GM19452 (cell line): ENCODE measurements at regions not wholly inside any gene's neighbourhood (a gene's known extent, or its start where the extent isn't known, plus 50 kb on each side); places are given as distances from the start of the nearest gene placed in this dataset.
"Not testable (repeated sequence)": the region's sequence is repeated elsewhere in the genome, so short reads cannot be mapped to it uniquely, and the experiment has no call there.

Experiments used
- ATAC-seq: cut with Tn5 transposase; IDR thresholded peaks from one replicate; pipeline ENCODE4 v1.9.1; 2021; ENCODE audit not compliant: unreplicated experiment

- no peak for ATAC-seq
These were observed 56.4 kb upstream of the RBMS1 start for GRCh38 chr2:160550048-160550447.

- no peak for ATAC-seq
These were observed 57.7 kb upstream of the RBMS1 start for GRCh38 chr2:160551259-160551658.

GRCh38 chr2:160555420-160556071 is 61.9 kb upstream of the RBMS1 start:
- no peak for ATAC-seq

- ATAC-seq, result no peak
These were observed 64.3 kb upstream of the RBMS1 start for GRCh38 chr2:160557903-160558302.

- ATAC-seq, result no peak
These were observed 64.9 kb upstream of the RBMS1 start for GRCh38 chr2:160558531-160558930.

GRCh38 chr2:160561551-160562295 is 68.1 kb upstream of the RBMS1 start:
- no peak for ATAC-seq

- no peak for ATAC-seq
These were observed 69.1 kb upstream of the RBMS1 start for GRCh38 chr2:160562730-160563129.

GRCh38 chr2:160564591-160564990 is 71.0 kb upstream of the RBMS1 start:
- no peak for ATAC-seq

GRCh38 chr2:160565099-160565845 is 71.7 kb upstream of the RBMS1 start:
- no peak for ATAC-seq

- ATAC-seq, result no peak
These were observed 73.1 kb upstream of the RBMS1 start for GRCh38 chr2:160566717-160567116.

- ATAC-seq, result no peak
These were observed 75.2 kb upstream of the RBMS1 start for GRCh38 chr2:160568856-160569255.

GRCh38 chr2:160570376-160570775 is 76.8 kb upstream of the RBMS1 start:
- ATAC-seq, result no peak

GRCh38 chr2:160574468-160575140 is 81.0 kb upstream of the RBMS1 start:
- no peak for ATAC-seq

- peak; percentile 53 for ATAC-seq
These were observed 81.8 kb upstream of the RBMS1 start for GRCh38 chr2:160575368-160575767.

GRCh38 chr2:160576054-160576499 is 82.5 kb upstream of the RBMS1 start:
- ATAC-seq, result no peak

- ATAC-seq, result not testable (repeated sequence)
These were observed 83.5 kb upstream of the RBMS1 start for GRCh38 chr2:160577081-160577480.

- no peak for ATAC-seq
These were observed 87.4 kb upstream of the RBMS1 start for GRCh38 chr2:160581035-160581434.

GRCh38 chr2:160581448-160581847 is 87.8 kb upstream of the RBMS1 start:
- no peak for ATAC-seq

GRCh38 chr2:160582081-160582480 is 88.5 kb upstream of the RBMS1 start:
- no peak for ATAC-seq

- ATAC-seq, result no peak
These were observed 89.0 kb upstream of the RBMS1 start for GRCh38 chr2:160582490-160583145.

- no peak for ATAC-seq
These were observed 89.5 kb upstream of the RBMS1 start for GRCh38 chr2:160583146-160583535.
